HEK293T (cell line): ENCODE measurements at regions not wholly inside any gene's neighbourhood (a gene's known extent, or its start where the extent isn't known, plus 50 kb on each side); places are given as distances from the start of the nearest gene placed in this dataset.

Experiments used
- CTCF ChIA-PET: fragments of 350-600 bp; formaldehyde crosslinking; extraction: SDS; loops from one replicate; lab custom pipeline; 2021; ENCODE audit warnings: antibody characterized with exemption, inconsistent platforms; lab: Yijun Ruan, JAX
- POLR2A ChIA-PET: fragments of 350-600 bp; formaldehyde crosslinking; extraction: SDS; loops from one replicate; lab custom pipeline; 2020; ENCODE audit warnings: antibody characterized with exemption, inconsistent platforms; lab: Yijun Ruan, JAX
- DNase-seq: peaks from one replicate; pipeline ENCODE4 v3.0.0; 2012; ENCODE audit warnings: mixed read lengths; ENCODE audit errors: extremely low spot score
- ARNT ChIP-seq: fragments of 450-650 bp; IDR thresholded peaks from 2 replicates; pipeline ENCODE4 v1.6.1; 2017; ENCODE audit warnings: mild to moderate bottlenecking
- BHLHE40 ChIP-seq: fragments of 450-650 bp; IDR thresholded peaks from 2 replicates; pipeline ENCODE4 v1.6.1; 2016; ENCODE audit warnings: mild to moderate bottlenecking, moderate library complexity, borderline replicate concordance
- CTBP1 ChIP-seq: fragments of 450-650 bp; IDR thresholded peaks from 2 replicates; pipeline ENCODE4 v1.6.1; 2016; ENCODE audit warnings: borderline replicate concordance
- ELF4 ChIP-seq: fragments of 450-650 bp; IDR thresholded peaks from 2 replicates; pipeline ENCODE4 v1.6.1; 2017; ENCODE audit warnings: antibody characterized with exemption
- FOXA1 ChIP-seq: fragments of 450-650 bp; IDR thresholded peaks from 2 replicates; pipeline ENCODE4 v1.6.1; 2016; ENCODE audit warnings: mild to moderate bottlenecking
- FOXK2 ChIP-seq: fragments of 450-650 bp; IDR thresholded peaks from 2 replicates; pipeline ENCODE4 v1.6.1; 2016; ENCODE audit warnings: mild to moderate bottlenecking
- FOXM1 ChIP-seq: fragments of 450-650 bp; IDR thresholded peaks from 2 replicates; pipeline ENCODE4 v1.6.1; 2017; ENCODE audit warnings: mild to moderate bottlenecking, borderline replicate concordance
- HDGF ChIP-seq: fragments of 450-650 bp; IDR thresholded peaks from 2 replicates; pipeline ENCODE4 v1.6.1; 2017; ENCODE audit warnings: antibody characterized with exemption, borderline replicate concordance
- L3MBTL2 ChIP-seq: fragments of 450-650 bp; conservative IDR thresholded peaks from 2 replicates; pipeline ENCODE4 v1.6.1; 2016; ENCODE audit warnings: mild to moderate bottlenecking
- LEF1 ChIP-seq: fragments of 450-650 bp; IDR thresholded peaks from 2 replicates; pipeline ENCODE4 v1.6.1; 2017; ENCODE audit warnings: mild to moderate bottlenecking, borderline replicate concordance
- NFRKB ChIP-seq: fragments of 450-650 bp; IDR thresholded peaks from 2 replicates; pipeline ENCODE4 v1.6.1; 2016; ENCODE audit warnings: mild to moderate bottlenecking, moderate library complexity
- PKNOX1 ChIP-seq: fragments of 450-650 bp; IDR thresholded peaks from 2 replicates; pipeline ENCODE4 v1.6.1; 2016
- SP1 ChIP-seq: fragments of 450-650 bp; IDR thresholded peaks from 2 replicates; pipeline ENCODE4 v1.6.1; 2017
- SUZ12 ChIP-seq: fragments of 450-650 bp; IDR thresholded peaks from 2 replicates; pipeline ENCODE4 v1.6.1; 2016; ENCODE audit warnings: mild to moderate bottlenecking
- TARDBP ChIP-seq: fragments of 450-650 bp; IDR thresholded peaks from 2 replicates; pipeline ENCODE4 v1.6.1; 2016
- ZNF384 ChIP-seq: fragments of 450-650 bp; IDR thresholded peaks from 2 replicates; pipeline ENCODE4 v1.6.1; 2016

- ChIA-PET CTCF (no interaction called here), POLR2A (no interaction called here)
- TF ChIP-seq HDGF (no peak), FOXK2 (no peak), LEF1 (no peak), PKNOX1 (no peak), FOXA1 (no peak), BHLHE40 (no peak), FOXM1 (no peak), ARNT (no peak), ZNF384 (no peak), CTBP1 (no peak), NFRKB (no peak), SUZ12 (no peak), ELF4 (no peak), L3MBTL2 (no peak), SP1 (no peak), TARDBP (no peak)
- no peak for DNase-seq
Observed at GRCh38 chr2:129324349-129324748, 655.1 kb upstream of the RAB6C start.

- TF ChIP-seq BHLHE40 = no peak
- no peak for TF ChIP-seq FOXM1
- TF ChIP-seq TARDBP = no peak
- TF ChIP-seq SP1 = no peak
- no peak for TF ChIP-seq ARNT
- TF ChIP-seq ELF4 = no peak
- TF ChIP-seq FOXA1 = no peak
- TF ChIP-seq PKNOX1 = no peak
- TF ChIP-seq LEF1 = no peak
- no peak for TF ChIP-seq HDGF
Observed at GRCh38 chr2:129325151-129325550, 654.3 kb upstream of the RAB6C start.

GRCh38 chr2:129329574-129329973 lies 649.9 kb upstream of the RAB6C start:
- DNase-seq = no peak
- POLR2A ChIA-PET = no interaction called here
- TF ChIP-seq TARDBP (no peak), LEF1 (no peak), FOXK2 (no peak), FOXM1 (no peak), ELF4 (no peak), PKNOX1 (no peak), BHLHE40 (no peak), SP1 (no peak), L3MBTL2 (no peak), SUZ12 (no peak), CTBP1 (no peak), NFRKB (no peak), HDGF (no peak)
- CTCF ChIA-PET = no interaction called here

More at GRCh38 chr2:129325151-129325550, 654.3 kb upstream of the RAB6C start:
- POLR2A ChIA-PET = no interaction called here
- DNase-seq = no peak
- CTCF ChIA-PET = no interaction called here

GRCh38 chr2:129330504-129330903 lies 649.0 kb upstream of the RAB6C start:
- CTCF ChIA-PET = no interaction called here
- no peak for DNase-seq
- TF ChIP-seq PKNOX1 (no peak), SUZ12 (no peak), FOXM1 (no peak), LEF1 (no peak), SP1 (no peak), FOXK2 (no peak)
- POLR2A ChIA-PET = no interaction called here

- DNase-seq = no peak
- no peak for TF ChIP-seq TARDBP
- TF ChIP-seq HDGF = no peak
- TF ChIP-seq CTBP1 = no peak
- TF ChIP-seq LEF1 = no peak
- no peak for TF ChIP-seq ELF4
- TF ChIP-seq SUZ12 = no peak
- no peak for TF ChIP-seq ARNT
- TF ChIP-seq FOXA1 = no peak
- TF ChIP-seq BHLHE40 = no peak
- TF ChIP-seq SP1 = no peak
- TF ChIP-seq PKNOX1 = no peak
- no peak for TF ChIP-seq ZNF384
- no peak for TF ChIP-seq L3MBTL2
- TF ChIP-seq NFRKB = no peak
- TF ChIP-seq FOXK2 = no peak
- no peak for TF ChIP-seq FOXM1
- POLR2A ChIA-PET = no interaction called here
- CTCF ChIA-PET = no interaction called here
Observed at GRCh38 chr2:129331638-129332037, 647.8 kb upstream of the RAB6C start.

- DNase-seq = no peak
- ChIA-PET CTCF (no interaction called here), POLR2A (no interaction called here)
- TF ChIP-seq LEF1 (no peak), ARNT (no peak), SUZ12 (no peak), ELF4 (no peak), BHLHE40 (no peak)
Observed at GRCh38 chr2:129334128-129334527, 645.3 kb upstream of the RAB6C start.
